ENCODE measurements at regions not wholly inside any gene's neighbourhood (a gene's known extent, or its start where the extent isn't known, plus 50 kb on each side); places are given as distances from the start of the nearest gene placed in this dataset.

DNA sequence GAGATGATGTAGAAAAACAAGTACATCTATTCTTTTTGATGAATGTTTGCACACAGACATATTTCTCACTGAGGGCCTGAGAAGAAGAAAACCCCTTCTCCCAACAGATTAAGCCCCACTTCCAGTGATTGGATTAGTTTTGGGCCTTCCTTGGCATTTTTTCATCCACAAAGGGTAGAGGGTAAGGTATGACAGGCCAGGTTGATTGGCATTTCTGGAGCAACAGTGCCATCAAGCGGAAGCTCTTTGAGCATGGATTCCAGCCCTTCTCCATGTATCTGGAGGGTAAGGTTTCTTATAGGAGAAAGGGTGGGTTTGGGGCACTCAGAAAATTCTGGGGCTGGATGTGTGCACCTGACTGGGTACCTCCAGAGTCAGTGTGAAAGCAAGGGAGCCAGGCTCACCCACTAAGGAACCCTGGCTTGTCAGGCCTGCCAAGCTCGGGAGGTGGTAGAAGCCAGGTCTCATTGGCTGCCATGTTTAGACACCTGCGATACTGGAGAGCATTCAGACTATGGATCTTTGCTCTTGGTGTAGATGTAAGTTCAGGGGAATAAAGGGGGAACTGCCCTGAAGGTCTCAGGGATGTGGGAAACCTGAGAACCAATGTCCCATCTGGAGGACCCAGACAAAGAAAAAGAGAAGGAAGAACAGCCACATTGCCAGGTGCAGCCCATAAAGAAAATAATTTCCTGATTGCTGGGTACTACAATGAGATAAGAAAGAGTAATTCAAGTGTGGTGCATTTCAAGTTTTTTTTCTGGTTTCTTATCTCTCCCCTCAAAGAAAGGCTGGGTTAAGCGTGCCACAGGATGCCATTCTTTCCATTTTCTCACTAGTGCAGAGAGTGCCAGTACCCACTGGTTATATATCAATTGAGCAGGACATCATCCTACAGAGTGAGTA lies 222.3 kb upstream of the AGTR2 start:
- no peak overlapping the region for H3K27ac ChIP-seq (ENCODE audit: control insufficient read depth, insufficient read depth)
- H3K4me1 ChIP-seq (ENCODE audit: control insufficient read depth, insufficient read depth, low read length) = no peaks in the 10 kb centered on the region
- peak; percentile 41 for DNase-seq (ENCODE audit: low read depth, low spot score)
- ChIA-PET POLR2A (no interaction called here), SMC1A (ENCODE audit: uncharacterized antibody, unreplicated experiment) (interaction anchor here (0.8 to 1.5 kb wide), 6 partner anchors 9 to 257 kb away, joined by 3 to 5 read pairs (median 3); no protein-coding TSS in a partner anchor), RAD21 (ENCODE audit: unreplicated experiment) (interaction anchor here (0.8 kb wide), 1 partner anchor 8 kb away, joined by 3 read pairs; no protein-coding TSS in a partner anchor), CTCF (interaction anchor here (0.7 to 2.4 kb wide), 11 partner anchors 8 to 369 kb away, joined by 3 to 12 read pairs (median 4); no protein-coding TSS in a partner anchor)
- H3K27me3 ChIP-seq (replicated peaks in 1 of 2; ENCODE audit: control insufficient read depth in 2 of 2, insufficient read depth in 2 of 2, low read length in 1 of 2) = no peaks in the 10 kb centered on the region
- BruUV-seq (replicated peaks) = no TSS peak
- no peak overlapping the region for H3K4me3 ChIP-seq
- FAIRE-seq = no peak
- H2AFZ ChIP-seq (ENCODE audit: control insufficient read depth, low read depth, low read length) = no peak overlapping the region
- no peak overlapping the region for H3K9ac ChIP-seq (ENCODE audit: control insufficient read depth, insufficient read depth, low read length)
- 16% methylated on average over 4 of the region's 4 CpGs for WGBS (ENCODE audit: insufficient coverage, insufficient replicate concordance, low lambda C conversion rate, missing lambda C conversion rate)
- H3K4me2 ChIP-seq (ENCODE audit: control insufficient read depth, insufficient read depth) = no peak overlapping the region; the same call in 1 of the 2 replicates
- no peaks in the 10 kb centered on the region for H3K9me3 ChIP-seq (replicated peaks; ENCODE audit: control insufficient read depth, insufficient read depth, low read length)
- ATAC-seq = peak; percentile 86
- no peaks in the 10 kb centered on the region for H3K79me2 ChIP-seq (ENCODE audit: control insufficient read depth, insufficient read depth, low read length)
- H4K20me1 ChIP-seq (ENCODE audit: control insufficient read depth, insufficient read depth) = no peaks in the 10 kb centered on the region
- no peaks in the 10 kb centered on the region for H3K36me3 ChIP-seq (ENCODE audit: control insufficient read depth in 2 of 2, insufficient read depth in 2 of 2, low read length in 1 of 2)
- intact Hi-C loops (cut with micrococcal nuclease; ENCODE audit: unreplicated experiment) = loop anchor here (1.0 to 5.0 kb wide), 3 partner anchors 54 to 616 kb away; no protein-coding TSS in a partner anchor
- in situ Hi-C loops (cut with MboI) = loop anchor here (5.0 to 10.0 kb wide), 2 partner anchors 36 to 293 kb away; no protein-coding TSS in a partner anchor
- TF ChIP-seq, protein P1, sequence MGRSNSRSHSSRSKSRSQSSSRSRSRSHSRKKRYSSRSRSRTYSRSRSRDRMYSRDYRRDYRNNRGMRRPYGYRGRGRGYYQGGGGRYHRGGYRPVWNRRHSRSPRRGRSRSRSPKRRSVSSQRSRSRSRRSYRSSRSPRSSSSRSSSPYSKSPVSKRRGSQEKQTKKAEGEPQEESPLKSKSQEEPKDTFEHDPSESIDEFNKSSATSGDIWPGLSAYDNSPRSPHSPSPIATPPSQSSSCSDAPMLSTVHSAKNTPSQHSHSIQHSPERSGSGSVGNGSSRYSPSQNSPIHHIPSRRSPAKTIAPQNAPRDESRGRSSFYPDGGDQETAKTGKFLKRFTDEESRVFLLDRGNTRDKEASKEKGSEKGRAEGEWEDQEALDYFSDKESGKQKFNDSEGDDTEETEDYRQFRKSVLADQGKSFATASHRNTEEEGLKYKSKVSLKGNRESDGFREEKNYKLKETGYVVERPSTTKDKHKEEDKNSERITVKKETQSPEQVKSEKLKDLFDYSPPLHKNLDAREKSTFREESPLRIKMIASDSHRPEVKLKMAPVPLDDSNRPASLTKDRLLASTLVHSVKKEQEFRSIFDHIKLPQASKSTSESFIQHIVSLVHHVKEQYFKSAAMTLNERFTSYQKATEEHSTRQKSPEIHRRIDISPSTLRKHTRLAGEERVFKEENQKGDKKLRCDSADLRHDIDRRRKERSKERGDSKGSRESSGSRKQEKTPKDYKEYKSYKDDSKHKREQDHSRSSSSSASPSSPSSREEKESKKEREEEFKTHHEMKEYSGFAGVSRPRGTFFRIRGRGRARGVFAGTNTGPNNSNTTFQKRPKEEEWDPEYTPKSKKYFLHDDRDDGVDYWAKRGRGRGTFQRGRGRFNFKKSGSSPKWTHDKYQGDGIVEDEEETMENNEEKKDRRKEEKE (IDR thresholded peaks at IDR 0.05) = no peak
- TF ChIP-seq, protein P2, sequence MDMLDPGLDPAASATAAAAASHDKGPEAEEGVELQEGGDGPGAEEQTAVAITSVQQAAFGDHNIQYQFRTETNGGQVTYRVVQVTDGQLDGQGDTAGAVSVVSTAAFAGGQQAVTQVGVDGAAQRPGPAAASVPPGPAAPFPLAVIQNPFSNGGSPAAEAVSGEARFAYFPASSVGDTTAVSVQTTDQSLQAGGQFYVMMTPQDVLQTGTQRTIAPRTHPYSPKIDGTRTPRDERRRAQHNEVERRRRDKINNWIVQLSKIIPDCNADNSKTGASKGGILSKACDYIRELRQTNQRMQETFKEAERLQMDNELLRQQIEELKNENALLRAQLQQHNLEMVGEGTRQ (IDR thresholded peaks at IDR 0.05; ENCODE audit: borderline replicate concordance, low read depth, low read length) = no peak
- peak; percentile 34; the same call in 1 of the 2 replicates for TF ChIP-seq YY1 (IDR thresholded peaks at IDR 0.05; ENCODE audit: low read depth, low read length)
- TF ChIP-seq ATF7 (IDR thresholded peaks at IDR 0.05; ENCODE audit: low read depth) = no peak
- TF ChIP-seq SMC3 (IDR thresholded peaks at IDR 0.05; ENCODE audit: borderline replicate concordance, low read length) = peak; percentile 52
- no peak for TF ChIP-seq IKZF2 (IDR thresholded peaks at IDR 0.05)
- TF ChIP-seq, protein P3, sequence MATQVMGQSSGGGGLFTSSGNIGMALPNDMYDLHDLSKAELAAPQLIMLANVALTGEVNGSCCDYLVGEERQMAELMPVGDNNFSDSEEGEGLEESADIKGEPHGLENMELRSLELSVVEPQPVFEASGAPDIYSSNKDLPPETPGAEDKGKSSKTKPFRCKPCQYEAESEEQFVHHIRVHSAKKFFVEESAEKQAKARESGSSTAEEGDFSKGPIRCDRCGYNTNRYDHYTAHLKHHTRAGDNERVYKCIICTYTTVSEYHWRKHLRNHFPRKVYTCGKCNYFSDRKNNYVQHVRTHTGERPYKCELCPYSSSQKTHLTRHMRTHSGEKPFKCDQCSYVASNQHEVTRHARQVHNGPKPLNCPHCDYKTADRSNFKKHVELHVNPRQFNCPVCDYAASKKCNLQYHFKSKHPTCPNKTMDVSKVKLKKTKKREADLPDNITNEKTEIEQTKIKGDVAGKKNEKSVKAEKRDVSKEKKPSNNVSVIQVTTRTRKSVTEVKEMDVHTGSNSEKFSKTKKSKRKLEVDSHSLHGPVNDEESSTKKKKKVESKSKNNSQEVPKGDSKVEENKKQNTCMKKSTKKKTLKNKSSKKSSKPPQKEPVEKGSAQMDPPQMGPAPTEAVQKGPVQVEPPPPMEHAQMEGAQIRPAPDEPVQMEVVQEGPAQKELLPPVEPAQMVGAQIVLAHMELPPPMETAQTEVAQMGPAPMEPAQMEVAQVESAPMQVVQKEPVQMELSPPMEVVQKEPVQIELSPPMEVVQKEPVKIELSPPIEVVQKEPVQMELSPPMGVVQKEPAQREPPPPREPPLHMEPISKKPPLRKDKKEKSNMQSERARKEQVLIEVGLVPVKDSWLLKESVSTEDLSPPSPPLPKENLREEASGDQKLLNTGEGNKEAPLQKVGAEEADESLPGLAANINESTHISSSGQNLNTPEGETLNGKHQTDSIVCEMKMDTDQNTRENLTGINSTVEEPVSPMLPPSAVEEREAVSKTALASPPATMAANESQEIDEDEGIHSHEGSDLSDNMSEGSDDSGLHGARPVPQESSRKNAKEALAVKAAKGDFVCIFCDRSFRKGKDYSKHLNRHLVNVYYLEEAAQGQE (IDR thresholded peaks at IDR 0.05; ENCODE audit: low read depth, low read length) = no peak
- TF ChIP-seq, protein P4, sequence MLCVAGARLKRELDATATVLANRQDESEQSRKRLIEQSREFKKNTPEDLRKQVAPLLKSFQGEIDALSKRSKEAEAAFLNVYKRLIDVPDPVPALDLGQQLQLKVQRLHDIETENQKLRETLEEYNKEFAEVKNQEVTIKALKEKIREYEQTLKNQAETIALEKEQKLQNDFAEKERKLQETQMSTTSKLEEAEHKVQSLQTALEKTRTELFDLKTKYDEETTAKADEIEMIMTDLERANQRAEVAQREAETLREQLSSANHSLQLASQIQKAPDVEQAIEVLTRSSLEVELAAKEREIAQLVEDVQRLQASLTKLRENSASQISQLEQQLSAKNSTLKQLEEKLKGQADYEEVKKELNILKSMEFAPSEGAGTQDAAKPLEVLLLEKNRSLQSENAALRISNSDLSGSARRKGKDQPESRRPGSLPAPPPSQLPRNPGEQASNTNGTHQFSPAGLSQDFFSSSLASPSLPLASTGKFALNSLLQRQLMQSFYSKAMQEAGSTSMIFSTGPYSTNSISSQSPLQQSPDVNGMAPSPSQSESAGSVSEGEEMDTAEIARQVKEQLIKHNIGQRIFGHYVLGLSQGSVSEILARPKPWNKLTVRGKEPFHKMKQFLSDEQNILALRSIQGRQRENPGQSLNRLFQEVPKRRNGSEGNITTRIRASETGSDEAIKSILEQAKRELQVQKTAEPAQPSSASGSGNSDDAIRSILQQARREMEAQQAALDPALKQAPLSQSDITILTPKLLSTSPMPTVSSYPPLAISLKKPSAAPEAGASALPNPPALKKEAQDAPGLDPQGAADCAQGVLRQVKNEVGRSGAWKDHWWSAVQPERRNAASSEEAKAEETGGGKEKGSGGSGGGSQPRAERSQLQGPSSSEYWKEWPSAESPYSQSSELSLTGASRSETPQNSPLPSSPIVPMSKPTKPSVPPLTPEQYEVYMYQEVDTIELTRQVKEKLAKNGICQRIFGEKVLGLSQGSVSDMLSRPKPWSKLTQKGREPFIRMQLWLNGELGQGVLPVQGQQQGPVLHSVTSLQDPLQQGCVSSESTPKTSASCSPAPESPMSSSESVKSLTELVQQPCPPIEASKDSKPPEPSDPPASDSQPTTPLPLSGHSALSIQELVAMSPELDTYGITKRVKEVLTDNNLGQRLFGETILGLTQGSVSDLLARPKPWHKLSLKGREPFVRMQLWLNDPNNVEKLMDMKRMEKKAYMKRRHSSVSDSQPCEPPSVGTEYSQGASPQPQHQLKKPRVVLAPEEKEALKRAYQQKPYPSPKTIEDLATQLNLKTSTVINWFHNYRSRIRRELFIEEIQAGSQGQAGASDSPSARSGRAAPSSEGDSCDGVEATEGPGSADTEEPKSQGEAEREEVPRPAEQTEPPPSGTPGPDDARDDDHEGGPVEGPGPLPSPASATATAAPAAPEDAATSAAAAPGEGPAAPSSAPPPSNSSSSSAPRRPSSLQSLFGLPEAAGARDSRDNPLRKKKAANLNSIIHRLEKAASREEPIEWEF (IDR thresholded peaks at IDR 0.05; ENCODE audit: insufficient replicate concordance, low read depth, low read length) = no peak
- no peak for TF ChIP-seq NRF1 (conservative IDR thresholded peaks at IDR 0.05; ENCODE audit: low read depth, low read length)

Measured in GM12878 (cell line).